HG02970 (cell line): ENCODE measurements at regions not wholly inside any gene's neighbourhood (a gene's known extent, or its start where the extent isn't known, plus 50 kb on each side); places are given as distances from the start of the nearest gene placed in this dataset.
"Not testable (repeated sequence)": the region's sequence is repeated elsewhere in the genome, so short reads cannot be mapped to it uniquely, and the experiment has no call there.

Source experiments
- ATAC-seq: cut with Tn5 transposase; IDR thresholded peaks from one replicate; pipeline ENCODE4 v1.9.1; 2021; ENCODE audit warnings: mild to moderate bottlenecking, moderate library complexity, moderate number of reproducible peaks; ENCODE audit not compliant: unreplicated experiment, low FRiP score

DNA sequence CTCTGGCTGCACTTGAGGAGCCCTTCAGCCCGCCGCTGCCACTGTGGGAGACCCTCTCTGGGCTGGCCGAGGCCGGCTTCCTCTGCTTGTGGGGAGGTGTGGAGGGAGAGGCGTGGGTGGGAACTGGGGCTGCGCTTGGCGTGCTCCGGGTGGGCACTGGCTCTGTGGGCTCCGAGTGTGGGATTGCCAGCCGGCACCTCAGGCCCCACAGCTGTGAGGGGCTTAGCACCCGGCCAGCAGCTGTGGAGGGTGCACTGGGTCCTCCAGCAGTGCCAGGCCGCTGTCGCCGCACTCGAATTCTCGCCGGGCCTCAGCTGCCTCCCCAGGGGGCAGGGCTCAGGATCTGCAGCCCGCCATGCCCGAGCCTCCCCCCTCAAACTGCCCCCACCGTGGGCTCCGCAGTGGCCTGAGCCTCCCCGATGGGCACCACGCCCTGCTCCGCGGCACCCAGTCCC, 808.0 kb upstream of the SOX11 start:
- ATAC-seq, result no peak

DNA sequence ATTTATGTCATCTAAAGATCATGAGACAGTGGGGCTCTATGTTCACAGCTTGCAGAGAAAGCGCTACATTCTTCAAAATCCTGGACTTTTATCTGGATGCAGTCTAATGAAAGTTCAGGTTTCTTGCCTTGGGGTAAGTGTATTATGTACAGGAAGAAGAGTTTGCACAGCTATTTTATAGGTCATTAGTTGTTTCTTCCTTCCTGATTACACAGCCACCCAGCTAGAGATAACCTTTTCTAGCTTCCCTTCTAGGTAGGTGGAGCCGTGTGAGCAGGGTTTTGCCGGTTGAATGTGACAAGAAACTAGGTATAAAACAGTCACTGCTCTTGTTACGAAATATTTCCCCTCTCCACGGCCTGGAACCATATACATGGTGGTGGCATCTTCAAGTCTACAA, 800.8 kb upstream of the SOX11 start:
- ATAC-seq, result no peak

DNA sequence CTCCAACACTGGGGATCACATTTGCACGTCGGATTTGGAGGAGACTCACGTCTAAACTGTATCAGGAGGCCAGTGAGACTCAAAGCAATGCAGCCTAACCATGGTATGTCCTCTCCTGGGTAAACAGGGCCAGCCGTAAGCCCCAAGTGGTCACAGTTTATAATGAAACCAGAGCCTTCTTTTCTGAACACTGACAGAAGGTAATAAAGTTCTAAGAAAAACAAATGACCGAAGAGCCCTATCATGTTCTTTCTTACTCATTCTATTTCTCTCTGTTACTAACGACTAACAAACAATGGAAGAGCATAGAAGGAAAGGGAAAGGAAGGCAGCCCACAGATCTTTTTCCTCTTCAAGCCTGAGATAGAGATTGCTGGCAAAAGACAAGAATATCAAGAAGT, 796.8 kb upstream of the SOX11 start:
- no peak for ATAC-seq

DNA sequence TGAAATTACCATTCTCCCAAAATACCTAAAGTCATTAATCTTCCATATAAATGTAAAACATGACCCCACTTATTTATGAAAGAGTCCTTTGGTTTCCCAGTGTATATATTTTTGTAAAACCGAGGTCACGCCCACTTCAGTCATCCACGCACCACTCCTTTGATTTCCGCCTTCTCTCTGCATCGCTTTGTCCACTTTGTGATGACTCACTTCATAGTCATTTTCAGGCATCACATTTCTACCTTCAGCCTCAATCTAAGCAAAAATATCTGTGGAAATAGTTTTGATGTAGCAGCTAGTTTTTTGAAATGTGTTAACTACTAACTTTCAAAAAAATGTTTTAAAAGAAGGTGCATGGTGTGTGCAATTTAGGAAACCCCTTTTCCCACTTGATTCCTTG, 793.5 kb upstream of the SOX11 start:
- no peak for ATAC-seq

DNA sequence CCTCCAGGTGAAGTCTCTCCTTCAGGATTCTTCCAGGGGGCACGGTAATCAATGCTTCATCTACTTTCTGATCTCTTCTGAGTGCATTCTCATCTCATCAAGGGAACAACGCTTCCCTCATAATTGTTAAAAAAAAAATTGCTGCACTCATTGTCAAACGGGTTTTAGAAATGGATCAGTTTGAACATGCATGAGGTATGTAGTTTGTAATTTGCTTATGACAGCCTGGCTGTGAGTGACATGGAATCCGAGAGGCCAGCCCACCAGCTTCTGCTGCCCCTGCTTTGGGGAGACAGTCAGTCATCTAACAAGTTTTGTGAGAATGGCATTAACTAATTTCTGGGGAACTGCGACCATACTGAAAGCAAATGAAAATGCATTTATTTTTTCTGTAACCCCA, 791.9 kb upstream of the SOX11 start:
- no peak for ATAC-seq

DNA sequence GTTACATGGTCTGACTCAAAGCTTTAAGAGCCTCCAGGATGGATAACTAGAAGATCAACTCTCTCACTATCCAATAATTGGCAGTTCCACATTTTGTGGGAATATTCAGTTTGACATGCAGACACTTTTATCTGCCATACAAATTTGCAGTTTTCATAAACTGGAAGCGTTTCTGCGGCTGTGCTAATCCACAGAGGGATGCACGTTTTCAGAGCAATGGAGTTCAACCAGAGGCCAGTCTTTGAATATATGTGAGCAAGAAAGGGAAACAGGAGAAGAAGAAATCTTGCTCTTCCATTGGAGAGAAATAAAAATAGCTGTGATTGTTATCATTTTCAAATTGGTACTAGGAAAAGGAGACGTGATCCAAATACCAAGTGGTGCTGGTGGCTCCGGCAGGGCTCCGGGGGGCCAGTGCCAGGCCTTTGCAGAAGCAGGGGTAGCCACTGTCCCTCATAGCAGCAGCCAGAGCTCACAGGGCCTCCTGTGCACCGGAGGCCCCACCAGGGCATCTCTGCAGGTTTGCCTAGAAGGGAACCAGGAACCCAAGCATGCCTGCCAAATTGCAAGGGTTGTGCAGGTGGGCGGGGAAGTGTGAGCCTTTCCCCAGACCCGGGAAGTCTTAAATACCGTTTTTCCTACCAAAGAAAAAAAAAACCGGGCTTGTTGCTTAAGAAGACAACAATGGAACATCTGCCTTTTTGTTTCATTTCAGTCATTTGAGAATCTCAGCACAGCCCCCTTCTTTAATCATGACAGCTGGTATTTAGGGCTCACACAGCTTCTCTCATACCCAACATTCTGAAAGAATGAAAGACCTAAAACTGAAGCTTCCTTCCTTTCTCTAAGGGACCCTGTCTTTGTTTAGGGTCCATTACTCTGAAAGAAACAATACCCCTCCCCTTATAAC, 791.1 kb upstream of the SOX11 start:
- ATAC-seq, result no peak

DNA sequence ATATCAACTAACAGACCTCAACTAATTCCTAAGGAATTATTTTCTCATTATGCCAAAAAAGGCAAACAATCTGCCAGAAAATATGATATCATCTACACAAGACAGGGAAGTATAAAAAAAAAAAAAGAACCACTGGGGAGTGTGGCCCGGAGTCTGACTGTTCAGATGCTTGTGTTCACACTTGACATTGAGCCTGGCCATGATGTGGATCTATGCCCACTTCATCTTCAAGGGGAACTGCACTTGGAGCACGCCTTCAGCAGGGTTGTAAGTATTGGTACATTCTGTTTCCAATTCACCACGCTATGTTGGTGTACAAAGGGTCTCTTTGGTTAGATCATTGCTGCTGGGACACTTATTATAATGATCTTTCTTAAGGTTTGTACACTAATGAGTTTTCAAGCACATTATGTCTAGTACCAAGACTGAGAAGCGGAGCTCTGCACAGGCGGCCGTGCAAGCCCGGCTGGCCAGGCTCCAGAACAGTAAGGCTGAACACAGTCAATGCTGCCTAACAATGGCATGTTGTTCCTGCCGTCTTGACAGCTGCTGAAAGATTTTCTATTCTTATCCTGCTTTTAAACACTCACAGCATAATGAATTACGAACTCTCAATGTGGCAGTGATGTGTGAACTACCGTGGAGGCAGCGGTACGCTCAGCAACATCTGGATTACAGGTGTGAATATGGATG, 788.4 kb upstream of the SOX11 start:
- ATAC-seq, result no peak

DNA sequence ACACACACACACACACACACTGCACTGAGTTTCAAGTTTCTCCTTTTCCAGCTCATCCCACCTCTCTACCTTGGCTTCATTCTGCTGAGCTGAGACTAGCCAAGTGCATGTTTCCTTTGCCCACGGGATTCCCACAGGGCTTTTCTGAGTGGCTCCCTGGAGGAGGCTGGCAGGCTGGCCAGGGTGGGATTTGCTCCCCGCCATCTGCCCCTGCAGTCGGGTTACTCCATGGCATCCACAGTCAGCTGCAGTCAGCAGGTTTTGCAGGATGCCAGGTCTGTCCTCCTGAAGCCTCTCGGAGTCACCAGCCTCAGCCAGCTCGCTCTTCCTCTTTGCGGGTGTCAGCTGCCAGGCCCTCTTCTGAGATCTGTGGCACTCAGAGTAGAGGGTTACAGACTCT, 783.7 kb upstream of the SOX11 start:
- no peak for ATAC-seq

DNA sequence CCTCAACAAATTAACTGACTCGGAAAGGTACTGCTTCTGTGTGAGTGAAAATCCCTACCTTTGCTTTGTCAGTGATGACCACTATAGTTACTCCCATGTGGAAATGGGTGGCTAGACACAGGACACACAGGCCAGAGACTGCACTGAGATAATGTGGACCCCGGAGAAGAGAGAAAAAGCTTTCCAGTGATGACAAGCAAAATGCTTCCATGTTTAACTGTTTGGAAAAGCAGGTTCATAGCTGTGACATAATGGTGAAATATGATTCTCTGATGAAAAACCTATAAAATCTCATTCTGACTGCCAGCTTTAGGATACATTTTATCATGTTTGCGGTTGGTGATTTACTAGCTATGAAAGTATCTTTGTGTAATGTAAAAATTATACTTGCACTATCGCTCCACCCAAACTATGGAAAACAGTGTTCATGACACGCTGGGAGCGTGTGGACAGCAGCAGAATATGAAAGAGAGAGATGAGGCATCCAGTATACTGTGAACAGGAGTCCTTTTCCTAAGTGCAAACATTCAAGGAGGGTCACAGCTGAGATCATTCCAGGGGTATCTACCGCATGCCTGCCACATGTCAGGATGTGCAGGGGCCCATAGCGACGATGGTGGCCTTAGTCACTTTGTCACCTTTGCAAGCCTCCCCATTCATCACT, 782.7 kb upstream of the SOX11 start:
- ATAC-seq, result no peak

DNA sequence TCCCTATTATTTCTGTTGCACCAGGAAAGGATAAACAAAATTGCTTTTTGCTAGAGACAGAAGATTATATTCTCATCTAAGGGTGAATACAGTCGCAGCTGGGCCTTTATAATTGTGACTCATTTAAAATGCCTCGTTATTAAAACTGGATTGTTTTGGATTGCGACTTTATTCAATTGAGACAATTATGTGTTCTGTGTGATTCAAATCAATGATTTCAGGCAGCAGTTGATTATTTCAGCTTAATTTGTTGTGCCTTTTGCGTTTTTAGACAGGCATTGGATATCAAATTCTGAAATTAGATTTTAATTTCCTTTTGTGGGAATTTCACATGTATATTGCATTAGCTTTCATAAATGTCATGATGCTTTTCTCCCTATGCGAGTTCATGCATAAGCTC, 778.1 kb upstream of the SOX11 start:
- ATAC-seq, result no peak

DNA sequence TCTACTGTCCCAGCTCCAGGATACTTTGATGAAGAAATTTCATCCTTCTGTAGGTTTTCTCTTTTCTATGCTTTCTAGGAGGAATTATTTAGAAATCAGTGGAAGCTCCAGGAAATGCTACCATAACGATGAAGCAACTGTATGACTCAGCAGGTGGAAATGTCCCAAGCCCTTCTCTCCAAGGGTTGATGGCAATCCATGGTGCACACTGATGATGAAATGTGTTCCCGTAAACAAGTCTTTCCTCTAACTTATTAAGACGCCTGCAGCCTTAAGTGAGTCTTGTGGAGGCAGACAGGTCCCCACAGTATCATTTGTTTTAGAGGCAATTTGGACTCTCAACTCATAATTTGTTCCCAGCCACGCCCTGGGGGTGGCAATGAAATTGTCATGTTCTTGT, 777.6 kb upstream of the SOX11 start:
- no peak for ATAC-seq

DNA sequence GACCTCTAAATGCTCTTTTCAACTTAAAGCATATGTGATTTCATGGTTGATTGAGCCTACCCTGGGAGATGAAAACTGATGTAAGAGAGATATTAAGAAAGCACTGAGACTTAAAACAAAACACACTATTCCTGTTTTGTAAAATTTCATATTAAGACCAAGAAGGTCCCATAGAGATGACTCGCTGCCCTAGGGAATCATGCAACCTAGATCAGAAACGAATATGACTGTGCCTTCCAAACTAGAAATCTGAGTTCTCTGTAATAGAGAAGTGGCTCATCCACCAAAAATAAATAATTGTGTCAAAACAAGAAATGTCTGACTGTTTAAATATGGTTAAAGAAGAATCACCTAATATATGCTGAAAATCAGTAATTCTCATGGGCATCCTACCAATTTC, 776.8 kb upstream of the SOX11 start:
- ATAC-seq, result no peak

DNA sequence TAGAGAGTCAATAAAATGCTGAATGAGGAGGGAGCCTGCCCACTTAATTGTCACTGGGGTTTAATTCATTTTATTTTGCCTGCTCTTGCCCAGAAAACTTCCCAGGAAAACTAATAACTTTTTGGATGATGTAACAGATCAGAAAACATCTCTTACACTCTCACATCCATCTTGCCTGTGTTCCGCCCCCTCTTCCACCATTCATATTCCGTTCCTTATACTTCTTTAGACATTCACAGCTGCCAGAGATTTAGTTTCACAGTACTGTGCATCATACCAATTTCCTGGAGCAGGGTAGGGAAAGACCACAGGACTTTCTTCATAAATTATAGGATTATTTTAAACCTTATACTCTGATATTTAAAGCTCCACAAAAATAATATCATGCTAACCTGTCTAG, 776.1 kb upstream of the SOX11 start:
- ATAC-seq, result no peak

DNA sequence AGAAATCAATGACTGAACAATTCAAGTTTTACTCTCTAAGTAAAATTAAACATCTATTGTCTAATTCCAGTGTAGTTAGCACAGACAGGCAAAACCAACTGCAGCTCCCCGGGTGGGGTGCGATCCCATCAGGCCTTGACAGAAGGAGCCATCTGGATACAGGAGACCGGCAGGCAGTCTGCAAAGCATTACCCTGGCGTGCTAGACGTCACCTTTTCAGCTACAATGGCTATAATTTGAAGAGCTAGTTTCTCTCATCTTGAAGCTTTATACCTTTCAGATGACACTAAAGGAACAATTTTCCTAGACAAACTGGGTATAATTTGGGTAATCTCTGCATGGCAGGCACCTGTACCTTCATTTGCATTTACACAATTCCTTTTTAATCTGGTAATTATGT, 761.5 kb upstream of the SOX11 start:
- ATAC-seq, result no peak

DNA sequence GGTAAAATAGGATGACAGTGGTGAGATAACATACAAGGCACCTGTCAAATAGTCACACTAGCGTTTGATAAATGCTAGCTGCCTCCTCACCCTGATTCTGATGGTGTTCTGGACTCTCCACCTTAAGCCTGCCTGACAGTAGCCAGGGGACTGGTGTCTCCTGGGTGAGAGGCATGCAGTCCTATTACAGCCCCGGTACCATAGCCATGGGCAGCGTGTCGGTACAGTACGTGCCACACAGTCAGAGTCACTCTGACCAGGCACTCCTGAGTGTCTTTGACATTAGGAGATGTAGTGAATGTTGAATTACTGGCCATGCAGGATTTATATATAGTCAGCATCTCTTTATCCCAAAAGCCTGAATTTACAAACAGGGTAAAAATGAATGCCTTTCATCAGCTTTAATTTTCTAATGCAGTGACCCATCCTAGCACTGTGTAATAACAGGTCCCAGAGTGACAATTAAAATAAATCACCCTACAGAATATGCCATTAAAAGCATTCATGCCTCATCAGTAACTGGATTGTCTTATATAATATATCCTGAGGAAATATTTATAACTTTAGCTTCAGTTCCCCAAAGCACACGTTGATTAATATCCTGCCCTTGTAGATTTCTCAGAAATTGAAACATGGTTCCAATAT, 760.3 kb upstream of the SOX11 start:
- no peak for ATAC-seq

DNA sequence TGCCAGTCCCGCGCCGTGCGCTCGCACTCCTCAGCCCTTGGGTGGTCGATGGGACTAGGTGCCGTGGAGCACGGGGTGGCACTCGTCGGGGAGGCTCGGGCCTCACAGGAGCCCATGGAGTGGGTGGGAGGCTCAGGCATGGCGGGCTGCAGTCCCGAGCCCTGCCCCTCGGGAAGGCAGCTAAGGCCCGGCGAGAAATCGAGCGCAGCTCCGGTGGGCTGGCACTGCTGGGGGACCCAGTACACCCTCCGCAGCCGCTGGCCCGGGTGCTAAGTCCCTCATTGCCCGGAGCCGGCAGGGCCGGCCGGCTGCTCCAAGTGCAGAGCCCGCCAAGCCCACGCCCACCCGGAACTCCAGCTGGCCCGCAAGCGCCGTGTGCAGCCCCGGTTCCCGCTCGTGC, 756.9 kb upstream of the SOX11 start:
- not testable (repeated sequence) for ATAC-seq

DNA sequence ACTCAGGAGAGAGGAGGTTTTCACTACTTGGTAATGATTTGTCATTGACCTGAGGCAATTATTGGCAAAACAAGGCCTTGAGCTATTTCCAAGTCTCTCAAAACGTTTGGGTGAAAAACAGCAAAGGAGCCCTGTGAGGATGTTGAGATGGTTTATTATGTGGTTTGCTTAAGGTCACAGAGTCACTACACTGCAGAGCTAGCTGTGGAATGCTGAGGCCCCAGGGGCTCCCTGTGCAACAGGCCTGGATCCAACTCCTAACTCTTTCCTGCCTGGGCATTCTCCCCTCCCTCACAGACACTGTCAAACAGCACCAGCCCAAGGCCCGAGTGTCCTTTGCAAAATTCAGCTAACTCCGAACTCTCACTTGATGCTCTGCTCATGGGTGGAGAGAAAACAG, 754.6 kb upstream of the SOX11 start:
- no peak for ATAC-seq

DNA sequence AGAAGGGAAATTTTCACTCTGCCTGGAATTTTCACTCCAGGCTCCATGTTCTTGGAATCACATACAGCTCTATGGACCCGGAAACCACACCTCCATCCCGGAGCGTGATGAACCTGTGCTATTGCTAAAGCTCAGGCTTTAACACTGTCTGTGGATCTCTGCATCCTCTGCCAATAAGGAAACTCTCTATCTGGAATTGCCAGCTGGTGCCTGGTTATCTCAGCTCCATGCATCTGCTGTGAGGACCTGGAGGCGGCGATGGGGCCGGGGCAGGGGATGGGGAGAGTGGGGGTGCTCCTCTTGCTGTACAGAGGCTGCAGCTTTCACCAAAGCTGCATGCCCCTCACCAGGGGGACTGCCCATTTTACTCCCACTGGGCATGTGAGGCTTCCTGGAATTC, 754.0 kb upstream of the SOX11 start:
- ATAC-seq, result no peak

DNA sequence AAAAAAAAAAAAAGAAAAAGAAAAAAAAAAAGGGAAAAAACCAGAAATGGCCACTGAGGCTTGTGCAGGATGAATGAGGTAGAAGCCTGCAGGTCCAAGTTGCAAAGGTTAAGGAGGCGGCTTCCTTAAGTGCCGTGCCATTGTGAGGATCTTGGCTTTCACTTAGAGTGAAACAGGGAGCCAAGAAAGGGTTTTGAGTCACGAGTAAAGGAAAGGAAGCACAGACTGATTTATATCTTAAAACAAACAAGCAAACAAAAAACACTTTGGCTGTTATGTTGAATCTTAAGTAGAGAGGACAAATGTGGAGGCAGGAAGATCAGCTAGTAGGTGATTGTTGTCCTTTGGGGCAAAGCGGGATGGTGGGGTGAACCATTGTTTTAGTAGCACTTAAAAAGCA, 749.7 kb upstream of the SOX11 start:
- no peak for ATAC-seq

DNA sequence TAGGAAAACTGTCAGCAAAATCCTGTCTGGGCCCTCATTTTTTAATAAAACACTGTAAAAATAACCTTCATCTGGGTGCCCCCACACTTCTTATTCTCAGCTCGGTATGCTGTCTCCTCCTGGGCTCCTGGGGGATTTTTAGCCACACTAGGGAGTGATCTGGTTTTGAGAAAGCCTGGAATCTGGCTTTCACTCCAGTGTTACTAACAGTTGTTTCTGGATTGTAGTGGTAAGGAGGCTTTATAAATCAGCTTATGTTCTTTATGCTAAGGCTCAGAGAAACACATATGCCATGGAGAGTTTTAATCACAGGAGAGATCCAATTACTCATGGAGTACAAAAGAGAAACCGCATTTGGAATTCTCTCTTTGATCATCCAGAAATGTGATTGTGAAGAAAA, 744.3 kb upstream of the SOX11 start:
- no peak for ATAC-seq

DNA sequence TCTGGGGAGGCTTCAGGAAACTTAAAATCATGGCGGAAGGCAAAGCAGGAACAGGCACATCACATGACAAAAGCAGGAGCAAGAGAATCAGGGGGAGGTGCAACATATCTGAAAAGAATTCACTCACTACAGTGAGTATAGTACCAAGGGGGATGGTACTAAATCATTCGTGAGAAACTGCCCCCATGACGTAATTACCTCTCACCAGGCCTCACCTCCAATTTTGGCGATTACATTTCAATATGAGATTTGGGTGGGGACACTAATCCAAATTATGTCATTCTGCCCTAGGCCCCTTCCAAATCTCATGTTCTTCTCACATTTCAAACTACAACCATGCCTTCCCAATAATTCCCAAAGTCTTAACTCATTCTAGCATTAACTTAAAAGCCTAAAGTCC, 740.8 kb upstream of the SOX11 start:
- ATAC-seq, result no peak
